NCI-H524 treated with DMSO at 0.1 percent for 48 hours (cell line): ENCODE measurements at regions not wholly inside any gene's neighbourhood (a gene's known extent, or its start where the extent isn't known, plus 50 kb on each side); places are given as distances from the start of the nearest gene placed in this dataset.
A peak's percentile ranks its signal among the peaks of the same experiment; 100 is the strongest.

Experiments used
- DNase-seq: peaks from one replicate; lab custom pipeline; 2025; lab: John Stamatoyannopoulos, UW

DNA sequence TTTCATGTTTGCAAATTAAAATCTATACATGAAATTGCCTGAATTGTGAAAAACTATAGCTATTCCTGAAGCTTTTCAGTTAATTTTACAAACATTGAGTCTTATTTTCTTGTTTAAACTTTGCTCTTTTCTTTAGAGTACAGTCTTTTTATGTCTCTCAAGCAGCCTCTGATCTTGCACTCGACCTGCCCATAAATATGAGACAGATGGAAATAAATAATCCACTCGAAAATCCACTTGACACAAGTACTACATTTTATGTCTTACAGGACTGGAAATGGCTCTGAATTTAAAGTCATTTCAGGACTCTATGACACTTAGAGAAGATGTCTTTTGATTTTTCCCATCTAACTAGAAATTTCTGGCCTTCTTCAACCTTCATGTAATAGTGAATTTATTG, 283.8 kb downstream of the USP25 start:
- DNase-seq = peak; percentile 92

DNA sequence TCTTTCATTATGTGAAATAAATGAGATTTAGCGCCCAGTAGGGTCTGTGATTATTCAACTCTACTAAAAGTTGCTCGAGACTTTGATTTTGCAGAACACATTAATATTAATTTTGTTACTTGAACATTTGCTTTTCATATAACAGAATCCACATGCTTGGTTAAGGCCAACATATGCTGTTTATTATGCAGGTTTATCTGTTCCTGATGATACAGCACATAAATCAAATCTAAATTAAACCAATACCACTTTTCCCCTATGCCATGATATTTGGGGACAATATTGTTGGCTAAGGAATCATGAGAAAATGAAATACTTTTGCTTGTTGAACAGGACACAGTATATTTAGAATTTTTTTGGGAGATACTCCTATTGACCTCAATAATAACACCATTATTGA, 291.1 kb downstream of the USP25 start:
- DNase-seq = no peak

DNA sequence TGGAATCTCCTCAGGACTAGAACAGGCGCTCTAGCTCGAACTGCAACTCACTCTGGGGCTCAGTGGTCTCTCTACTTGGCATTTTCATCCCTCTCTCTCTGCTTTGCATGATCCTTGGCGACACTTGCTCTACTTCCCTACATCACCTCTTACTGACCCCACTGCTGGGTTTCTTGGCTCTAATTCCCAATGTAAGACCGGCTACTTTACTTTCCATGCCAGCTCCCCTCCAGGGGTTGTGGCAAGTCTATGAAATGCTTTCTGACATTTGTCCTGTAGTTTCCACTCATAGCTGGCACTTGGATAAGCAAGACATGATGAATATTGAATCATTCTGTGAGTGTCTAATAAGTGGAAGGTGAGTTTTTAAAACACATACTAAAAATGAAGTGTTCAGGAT, 292.3 kb downstream of the USP25 start:
- DNase-seq = no peak

DNA sequence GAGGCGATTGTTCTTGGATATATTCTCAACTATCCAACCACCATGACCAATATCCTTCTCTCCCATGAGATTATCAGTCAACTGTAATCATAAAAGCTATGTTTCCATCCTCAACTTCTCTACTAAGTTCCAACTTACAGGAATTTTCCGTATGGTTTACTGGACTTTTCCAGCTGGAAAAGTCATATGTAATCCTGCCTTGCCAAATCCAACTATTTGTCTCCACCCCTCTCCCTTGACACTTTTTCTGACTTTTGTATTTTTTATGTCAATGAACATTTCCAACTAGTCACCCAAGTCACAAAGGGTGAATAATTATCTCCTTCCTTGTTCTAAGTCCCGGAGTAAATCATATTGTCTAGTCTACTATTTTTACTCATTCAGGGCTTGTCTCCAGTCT, 293.1 kb downstream of the USP25 start:
- DNase-seq = no peak

DNA sequence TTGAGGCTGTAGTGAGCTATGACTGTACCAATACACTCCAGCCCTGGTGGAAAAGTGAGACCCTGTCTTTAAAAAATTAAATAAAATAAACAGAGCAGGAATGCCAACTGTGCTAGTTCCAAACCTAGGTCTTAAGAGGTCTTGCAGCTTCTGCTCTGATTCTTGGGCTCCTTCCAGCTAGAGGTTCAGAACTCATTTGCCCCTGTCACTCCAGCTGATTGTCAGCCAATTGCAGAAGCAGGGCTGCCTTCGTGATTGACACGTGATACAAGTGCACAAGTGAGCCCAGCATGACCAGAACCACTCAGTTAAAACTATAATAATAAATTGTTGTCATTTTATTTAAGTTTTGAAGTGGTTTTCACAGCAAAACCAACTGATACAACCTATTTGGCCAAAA, 298.4 kb downstream of the USP25 start:
- DNase-seq = no peak

DNA sequence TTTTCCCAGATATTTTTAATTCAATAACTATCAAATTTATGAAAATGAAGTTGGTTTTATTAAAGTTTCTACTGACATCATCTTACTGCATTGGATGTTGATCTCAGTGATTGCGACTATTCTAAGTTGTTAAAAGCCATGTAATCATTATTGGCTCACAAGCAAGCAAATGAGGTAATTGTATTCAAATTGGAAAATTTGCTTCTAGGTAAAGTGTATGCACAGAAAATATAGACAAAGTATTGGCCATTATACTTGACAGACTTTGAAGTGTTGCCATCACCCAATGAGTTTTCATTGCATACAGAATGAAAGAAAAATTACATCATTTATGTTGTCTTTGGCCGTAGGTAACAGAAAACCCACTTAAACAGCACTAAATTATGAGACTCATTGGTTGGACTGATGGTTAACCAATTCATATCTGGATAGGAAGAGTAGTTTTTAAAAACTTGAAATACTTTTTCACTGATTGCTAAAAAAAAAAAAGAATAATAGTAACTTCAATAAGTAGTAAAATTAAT, 299.2 kb downstream of the USP25 start:
- DNase-seq = no peak

- DNase-seq = no peak
These were observed 303.4 kb downstream of the USP25 start for GRCh38 chr21:16033193-16033592.

- no peak for DNase-seq
These were observed 304.8 kb downstream of the USP25 start for GRCh38 chr21:16034446-16035190.

DNA sequence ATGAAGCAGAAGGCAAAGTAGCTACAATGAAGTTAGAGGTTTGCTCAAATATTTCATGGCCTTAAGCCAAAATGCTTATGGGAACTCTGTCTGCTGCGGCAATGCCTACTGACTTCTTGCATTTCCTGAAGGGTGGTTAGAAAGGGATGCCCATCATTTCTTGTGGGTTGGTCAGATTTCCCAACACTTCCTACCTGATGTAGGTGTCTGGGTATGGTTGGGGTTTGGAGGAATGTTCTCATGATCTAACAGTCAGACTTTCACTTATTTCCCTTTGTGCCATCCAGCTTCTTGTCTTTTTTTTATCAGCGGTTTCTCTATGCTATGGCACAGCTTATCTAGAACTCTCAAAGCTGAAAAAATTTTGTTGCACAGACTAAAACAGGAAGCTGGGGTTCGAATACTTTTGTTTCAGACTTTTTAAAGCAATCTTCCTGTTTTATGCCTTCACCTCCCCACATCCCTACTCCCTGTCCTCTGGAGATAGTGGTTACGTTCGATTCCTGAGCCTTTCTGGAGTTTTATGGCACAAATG, 307.7 kb downstream of the USP25 start:
- no peak for DNase-seq

- DNase-seq = no peak
These were observed 310.8 kb downstream of the USP25 start for GRCh38 chr21:16040601-16041000.

GRCh38 chr21:16044676-16045075, 314.9 kb downstream of the USP25 start:
- no peak for DNase-seq

DNA sequence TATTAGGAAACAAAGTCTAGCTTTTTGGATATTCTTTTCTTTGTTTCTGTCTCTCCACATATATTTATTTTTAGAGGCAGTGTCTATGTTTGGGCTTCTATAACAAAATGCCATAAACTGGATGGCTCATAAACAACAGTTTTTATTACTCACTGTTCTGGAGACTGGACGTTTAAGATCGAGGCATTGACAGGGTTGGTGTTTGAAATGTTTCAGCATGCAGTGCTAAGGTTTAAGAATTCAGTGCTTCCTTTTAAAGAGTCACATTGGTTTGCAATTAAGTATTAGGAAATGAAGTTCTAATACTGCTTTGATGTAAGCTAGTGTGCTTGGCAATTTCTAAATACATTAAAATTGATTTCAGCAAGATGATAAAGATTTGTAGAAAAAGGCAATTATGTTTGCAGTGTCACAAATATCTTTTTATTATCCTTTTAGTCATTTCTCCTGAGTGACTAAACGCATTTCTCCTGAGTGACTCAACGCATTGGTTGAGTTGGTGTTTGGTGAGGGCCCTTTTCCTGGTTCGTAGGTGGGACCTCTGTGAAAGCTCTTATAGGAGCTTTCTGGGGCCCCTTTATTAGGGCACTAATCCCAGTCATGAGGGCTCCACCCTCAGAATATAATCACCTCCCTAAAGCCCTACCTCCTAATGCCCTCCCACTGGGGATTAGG, 317.0 kb downstream of the USP25 start:
- no peak for DNase-seq

DNA sequence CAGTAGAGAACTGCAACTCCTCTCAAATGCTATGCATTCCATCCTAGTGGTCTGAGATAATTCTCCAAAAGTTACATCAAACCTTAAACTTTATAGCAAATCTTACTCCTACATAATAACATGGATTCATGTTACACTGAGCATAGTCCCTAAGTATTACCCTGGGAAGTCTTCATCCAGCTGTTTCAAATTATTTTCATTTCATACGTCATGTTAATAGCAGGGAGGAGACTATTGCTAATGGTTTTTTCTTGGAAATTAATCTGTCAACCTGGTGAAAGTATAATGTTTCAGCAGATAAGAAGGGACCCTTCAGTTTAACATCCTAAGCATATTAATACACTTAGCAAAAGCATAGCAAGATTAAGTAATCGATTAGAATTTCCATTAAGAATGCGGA, 318.1 kb downstream of the USP25 start:
- DNase-seq = peak; percentile 28

GRCh38 chr21:16055014-16055413, 325.2 kb downstream of the USP25 start:
- DNase-seq = no peak

- DNase-seq = no peak
These were observed 329.1 kb downstream of the USP25 start for GRCh38 chr21:16058896-16059295.

DNA sequence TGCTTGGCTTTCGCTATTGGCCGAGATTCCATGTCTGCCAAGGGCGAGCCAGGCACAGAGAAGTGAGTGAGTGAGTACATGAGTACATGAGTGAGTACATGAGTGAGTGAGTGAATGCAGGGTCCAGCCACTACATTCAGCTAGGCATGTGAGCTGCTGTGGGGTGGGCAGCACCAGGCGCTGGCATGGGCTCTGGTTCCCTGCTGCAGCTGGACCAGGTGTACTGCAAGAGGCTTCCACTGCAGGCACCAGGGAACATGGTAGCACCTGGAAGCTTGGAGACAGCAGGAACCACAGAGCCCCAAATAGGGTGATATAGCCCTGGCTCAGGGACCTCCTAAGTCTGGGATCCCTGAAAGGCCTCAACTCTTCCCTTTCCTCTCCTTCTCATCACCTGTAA, 330.2 kb downstream of the USP25 start:
- DNase-seq = no peak

DNA sequence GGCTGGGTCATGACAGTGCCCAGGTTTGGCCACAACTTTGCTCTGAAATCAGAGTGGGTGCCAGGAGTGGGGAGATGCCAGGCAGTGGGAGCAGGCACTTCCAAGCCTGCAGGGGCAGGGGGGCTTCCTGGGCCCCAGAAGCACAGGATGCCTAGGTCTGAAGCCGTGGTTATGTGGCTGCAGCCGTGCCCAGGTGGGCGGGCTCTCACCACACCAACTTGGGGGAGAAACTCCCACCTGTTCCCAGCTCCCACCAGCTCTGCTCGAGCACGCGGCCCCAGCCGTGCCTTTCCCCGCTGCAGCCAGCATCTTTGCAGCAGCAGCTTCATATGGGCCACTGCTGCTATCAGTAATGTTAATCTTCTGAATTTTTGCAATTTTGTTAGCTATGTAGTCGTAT, 331.4 kb downstream of the USP25 start:
- no peak for DNase-seq

GRCh38 chr21:16069178-16070112, 339.7 kb downstream of the USP25 start:
- no peak for DNase-seq

GRCh38 chr21:16070207-16070651, 340.4 kb downstream of the USP25 start:
- peak; percentile 18 for DNase-seq

- DNase-seq = no peak
These were observed 341.3 kb downstream of the USP25 start for GRCh38 chr21:16071092-16071491.

DNA sequence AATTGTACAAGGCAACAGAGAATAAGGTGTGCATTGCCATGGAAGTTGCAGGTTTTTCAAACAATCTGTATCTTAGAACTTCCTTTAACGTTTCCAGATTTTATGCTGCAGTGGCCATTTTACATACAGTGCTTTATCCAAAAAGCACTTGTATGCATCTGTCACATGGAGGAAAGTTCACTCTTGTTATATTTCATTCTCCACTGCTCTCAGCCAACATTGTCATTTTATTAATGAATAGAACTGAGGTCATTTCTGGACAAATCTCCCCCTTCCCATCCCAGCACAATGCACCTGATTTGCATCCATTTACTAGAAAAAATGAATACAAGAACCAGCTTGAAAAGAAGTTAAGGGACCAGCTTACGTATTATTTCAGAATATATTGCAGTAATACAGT, 342.0 kb downstream of the USP25 start:
- no peak for DNase-seq

DNA sequence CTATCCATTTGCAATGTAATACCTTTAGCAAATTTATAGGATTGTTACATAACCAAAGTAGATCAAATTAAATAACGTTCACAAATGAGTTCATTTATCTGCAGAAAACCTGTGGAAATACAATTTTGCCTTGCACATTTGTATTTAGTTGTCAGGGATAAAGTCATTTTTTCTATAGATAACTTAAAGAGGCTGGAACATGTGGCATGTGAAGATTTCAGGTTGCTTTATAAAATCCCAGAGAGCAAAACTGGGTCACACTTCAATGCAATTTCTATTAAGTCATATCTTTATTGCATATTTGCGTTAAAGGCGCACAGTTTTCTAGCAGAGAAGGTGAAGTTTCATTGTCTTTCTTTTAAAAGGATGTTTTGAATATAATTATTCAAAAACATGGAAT, 342.4 kb downstream of the USP25 start:
- no peak for DNase-seq
